NCI-H1048 (cell line): ENCODE measurements at regions not wholly inside any gene's neighbourhood (a gene's known extent, or its start where the extent isn't known, plus 50 kb on each side); places are given as distances from the start of the nearest gene placed in this dataset.

Source experiments
- DNase-seq: peaks from one replicate; lab custom pipeline; 2025; lab: John Stamatoyannopoulos, UW

- DNase-seq: no peak
These were observed 54.9 kb upstream of the FRMD1 start for GRCh38 chr6:168133687-168134559.

GRCh38 chr6:168133168-168133561, 54.2 kb upstream of the FRMD1 start:
- no peak for DNase-seq

- no peak for DNase-seq
These were observed 53.6 kb upstream of the FRMD1 start for GRCh38 chr6:168132531-168133167.

GRCh38 chr6:168131464-168132415, 52.7 kb upstream of the FRMD1 start:
- DNase-seq: no peak

- no peak for DNase-seq
These were observed 51.8 kb upstream of the FRMD1 start for GRCh38 chr6:168130697-168131371.

GRCh38 chr6:168130168-168130696, 51.2 kb upstream of the FRMD1 start:
- DNase-seq: no peak

GRCh38 chr6:168129292-168130167, 50.5 kb upstream of the FRMD1 start:
- no peak for DNase-seq

GRCh38 chr6:168128631-168129291, 49.7 kb upstream of the FRMD1 start:
- no peak for DNase-seq
